ENCODE measurements at regions not wholly inside any gene's neighbourhood (a gene's known extent, or its start where the extent isn't known, plus 50 kb on each side); places are given as distances from the start of the nearest gene placed in this dataset.

- ChIA-PET CTCF (no interaction called here), POLR2A (ENCODE audit: unreplicated experiment) (no interaction called here)
- H3K27ac ChIP-seq: no peak overlapping the region
- no peaks in the 10 kb centered on the region for H3K79me2 ChIP-seq (ENCODE audit: low read depth)
- no peaks in the 10 kb centered on the region for H3K9me2 ChIP-seq (ENCODE audit: insufficient read depth)
- H3K4me2 ChIP-seq: no peak overlapping the region
- no peak overlapping the region for H2AFZ ChIP-seq
- no peak for DNase-seq
- no peak overlapping the region for H3K4me3 ChIP-seq
- H3K4me1 ChIP-seq (replicated peaks; ENCODE audit: insufficient read depth): no peaks in the 10 kb centered on the region
- H3F3A ChIP-seq (ENCODE audit: insufficient read depth, low read depth): no peaks in the 10 kb centered on the region
- H3K36me3 ChIP-seq (ENCODE audit: low read depth): no peaks in the 10 kb centered on the region
- intact Hi-C loops (cut with micrococcal nuclease; ENCODE audit: unreplicated experiment): no loop called here
- no peak for TF ChIP-seq EZH2 (IDR thresholded peaks at IDR 0.05; ENCODE audit: low read depth)
- no peak for TF ChIP-seq CTCF (conservative IDR thresholded peaks at IDR 0.05)
- H3K9me3 ChIP-seq (ENCODE audit: insufficient read depth, low read depth): no peaks in the 10 kb centered on the region
- BruUV-seq (replicated peaks): no TSS peak
- no peaks in the 10 kb centered on the region for H4K20me1 ChIP-seq (ENCODE audit: insufficient read depth)
- H3K27me3 ChIP-seq (ENCODE audit: insufficient read depth, low read depth): peaks cover 5% of the 10 kb centered on the region; the same call in 1 of the 2 replicates
These were observed 212.6 kb upstream of the POGK start for GRCh38 chr1:166626711-166627110.

DNA sequence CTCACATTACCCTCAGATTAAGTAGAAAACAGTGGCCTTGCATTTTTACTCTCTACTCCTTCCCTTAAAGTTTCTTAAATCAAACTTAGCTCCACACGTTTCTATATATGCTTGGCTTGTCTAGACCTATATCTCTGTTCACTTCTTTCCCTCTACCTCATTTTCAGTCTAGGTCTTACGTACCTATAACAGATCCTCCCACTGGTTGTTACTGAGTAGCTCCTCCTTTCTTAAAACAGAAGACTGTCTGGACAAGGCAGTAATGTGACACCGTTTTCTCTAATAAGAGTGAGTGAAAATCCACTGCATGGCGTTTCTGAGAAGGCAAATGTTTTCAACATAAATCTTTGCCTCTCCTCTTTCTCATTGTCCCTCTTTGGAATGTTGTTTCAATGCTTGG, 211.7 kb upstream of the POGK start:
- no peaks in the 10 kb centered on the region for H3K4me1 ChIP-seq (replicated peaks; ENCODE audit: insufficient read depth)
- no peaks in the 10 kb centered on the region for H3F3A ChIP-seq (ENCODE audit: insufficient read depth, low read depth)
- no peaks in the 10 kb centered on the region for H3K9me2 ChIP-seq (ENCODE audit: insufficient read depth)
- H3K4me3 ChIP-seq: no peak overlapping the region
- no peak overlapping the region for H3K27ac ChIP-seq
- no peaks in the 10 kb centered on the region for H3K36me3 ChIP-seq (ENCODE audit: low read depth)
- no peak for TF ChIP-seq EZH2 (IDR thresholded peaks at IDR 0.05; ENCODE audit: low read depth)
- TF ChIP-seq CTCF (conservative IDR thresholded peaks at IDR 0.05): no peak
- no TSS peak for BruUV-seq (replicated peaks)
- ChIA-PET CTCF (no interaction called here), POLR2A (ENCODE audit: unreplicated experiment) (no interaction called here)
- DNase-seq: no peak
- H3K9me3 ChIP-seq (ENCODE audit: insufficient read depth, low read depth): no peaks in the 10 kb centered on the region
- no peak overlapping the region for H2AFZ ChIP-seq
- H3K27me3 ChIP-seq (ENCODE audit: insufficient read depth, low read depth): peaks cover 11% of the 10 kb centered on the region
- no peaks in the 10 kb centered on the region for H4K20me1 ChIP-seq (ENCODE audit: insufficient read depth)
- intact Hi-C loops (cut with micrococcal nuclease; ENCODE audit: unreplicated experiment): no loop called here
- H3K4me2 ChIP-seq: no peak overlapping the region
- H3K79me2 ChIP-seq (ENCODE audit: low read depth): no peaks in the 10 kb centered on the region

- ChIA-PET POLR2A (ENCODE audit: unreplicated experiment) (no interaction called here), CTCF (no interaction called here)
- no peak overlapping the region for H2AFZ ChIP-seq
- H3F3A ChIP-seq (ENCODE audit: insufficient read depth, low read depth): no peaks in the 10 kb centered on the region
- no peaks in the 10 kb centered on the region for H3K79me2 ChIP-seq (ENCODE audit: low read depth)
- intact Hi-C loops (cut with micrococcal nuclease; ENCODE audit: unreplicated experiment): no loop called here
- TF ChIP-seq CTCF (conservative IDR thresholded peaks at IDR 0.05) (no peak), EZH2 (IDR thresholded peaks at IDR 0.05; ENCODE audit: low read depth) (no peak)
- peaks cover 18% of the 10 kb centered on the region for H3K27me3 ChIP-seq (ENCODE audit: insufficient read depth, low read depth)
- no peak for DNase-seq
- BruUV-seq (replicated peaks): no TSS peak
- no peaks in the 10 kb centered on the region for H4K20me1 ChIP-seq (ENCODE audit: insufficient read depth)
- no peaks in the 10 kb centered on the region for H3K36me3 ChIP-seq (ENCODE audit: low read depth)
- no peaks in the 10 kb centered on the region for H3K9me3 ChIP-seq (ENCODE audit: insufficient read depth, low read depth)
- H3K4me3 ChIP-seq: no peak overlapping the region
- no peak overlapping the region for H3K4me2 ChIP-seq
- H3K27ac ChIP-seq: no peak overlapping the region
- H3K9me2 ChIP-seq (ENCODE audit: insufficient read depth): no peaks in the 10 kb centered on the region
- H3K4me1 ChIP-seq (replicated peaks; ENCODE audit: insufficient read depth): no peaks in the 10 kb centered on the region
These were observed 211.0 kb upstream of the POGK start for GRCh38 chr1:166628259-166628658.
